Rectal smooth muscle tissue (tissue), 1 donor: ENCODE measurements at regions not wholly inside any gene's neighbourhood (a gene's known extent, or its start where the extent isn't known, plus 50 kb on each side); places are given as distances from the start of the nearest gene placed in this dataset.
"Not testable (repeated sequence)": the region's sequence is repeated elsewhere in the genome, so short reads cannot be mapped to it uniquely, and the experiment has no call there.

Experiments used
- H3K27ac ChIP-seq: one replicate; pipeline ENCODE4 v1.7.0; 2013; ENCODE audit warnings: low read depth, low read length, inconsistent platforms
- H3K27me3 ChIP-seq: one replicate; pipeline ENCODE4 v1.7.0; 2013; ENCODE audit warnings: low read length; ENCODE audit not compliant: control insufficient read depth, insufficient read depth
- H3K36me3 ChIP-seq: one replicate; pipeline ENCODE4 v1.7.0; 2013; ENCODE audit warnings: low read length; ENCODE audit not compliant: control insufficient read depth, insufficient read depth
- H3K4me1 ChIP-seq: one replicate; pipeline ENCODE4 v1.7.0; 2013; ENCODE audit warnings: low read length; ENCODE audit not compliant: control insufficient read depth, insufficient read depth
- H3K4me3 ChIP-seq: one replicate; pipeline ENCODE4 v1.7.0; 2013; ENCODE audit warnings: low read length
- H3K9ac ChIP-seq: one replicate; pipeline ENCODE4 v1.7.0; 2013; ENCODE audit warnings: low read length

DNA sequence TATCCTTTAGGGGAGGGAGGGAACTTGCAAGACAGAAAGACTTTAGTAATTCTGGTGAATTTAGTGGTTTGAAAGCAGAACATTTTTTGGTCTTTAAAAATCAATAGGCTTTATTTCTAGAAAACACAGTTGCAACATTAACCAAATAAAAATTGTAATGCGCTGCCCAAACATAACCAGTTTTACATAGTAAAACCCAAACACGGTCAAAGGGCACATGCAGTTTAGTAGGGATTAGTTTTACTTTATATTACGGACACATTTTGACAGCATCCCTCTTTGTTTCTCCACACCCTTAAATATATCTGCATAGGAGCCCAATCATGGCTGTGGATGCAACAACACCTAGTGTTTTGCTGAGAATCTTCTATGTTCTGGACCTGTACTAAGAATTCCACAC is 156.7 kb downstream of the NR2F2 start:
- H3K27ac ChIP-seq, result no peak overlapping the region
- no peak overlapping the region for H3K9ac ChIP-seq
- H3K4me3 ChIP-seq, result no peak overlapping the region
- H3K4me1 ChIP-seq, result no peaks in the 10 kb centered on the region
- H3K27me3 ChIP-seq, result no peaks in the 10 kb centered on the region
- no peaks in the 10 kb centered on the region for H3K36me3 ChIP-seq

DNA sequence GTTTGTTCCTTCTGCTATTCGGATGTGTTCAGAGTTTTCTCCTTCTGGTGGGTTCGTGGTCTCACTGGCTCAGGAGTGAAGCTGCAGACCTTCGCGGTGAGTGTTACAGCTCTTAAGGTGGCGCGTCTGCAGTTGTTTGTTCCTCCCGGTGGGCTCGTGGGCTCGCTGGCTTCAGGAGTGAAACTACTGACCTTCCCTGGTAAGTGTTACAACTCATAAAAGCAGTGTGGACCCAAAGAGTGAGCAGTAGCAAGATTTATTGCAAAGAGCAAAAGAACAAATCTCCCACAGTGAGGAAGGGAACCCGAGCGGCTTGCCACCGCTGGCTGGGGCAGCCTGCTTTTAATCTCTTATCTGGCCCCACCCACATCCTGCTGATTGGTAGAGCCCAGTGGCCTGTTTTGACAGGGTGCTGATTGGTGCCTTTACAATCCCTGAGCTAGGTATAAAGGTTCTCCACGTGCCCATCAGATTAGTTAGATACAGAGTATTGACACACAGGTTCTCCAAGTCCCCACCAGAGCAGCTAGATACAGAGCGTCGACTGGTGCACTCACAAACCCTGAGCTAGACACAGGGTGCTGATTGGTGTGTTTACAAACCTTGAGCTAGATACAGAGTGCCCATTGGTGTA is 160.7 kb downstream of the NR2F2 start:
- not testable (repeated sequence) for H3K27ac ChIP-seq, H3K36me3 ChIP-seq, H3K4me3 ChIP-seq, H3K9ac ChIP-seq, H3K4me1 ChIP-seq, H3K27me3 ChIP-seq

- H3K9ac ChIP-seq, H3K4me1 ChIP-seq, H3K27ac ChIP-seq, H3K4me3 ChIP-seq, H3K36me3 ChIP-seq, H3K27me3 ChIP-seq: not testable (repeated sequence)
Measured at GRCh38 chr15:96491700-96492644, 161.5 kb downstream of the NR2F2 start.

DNA sequence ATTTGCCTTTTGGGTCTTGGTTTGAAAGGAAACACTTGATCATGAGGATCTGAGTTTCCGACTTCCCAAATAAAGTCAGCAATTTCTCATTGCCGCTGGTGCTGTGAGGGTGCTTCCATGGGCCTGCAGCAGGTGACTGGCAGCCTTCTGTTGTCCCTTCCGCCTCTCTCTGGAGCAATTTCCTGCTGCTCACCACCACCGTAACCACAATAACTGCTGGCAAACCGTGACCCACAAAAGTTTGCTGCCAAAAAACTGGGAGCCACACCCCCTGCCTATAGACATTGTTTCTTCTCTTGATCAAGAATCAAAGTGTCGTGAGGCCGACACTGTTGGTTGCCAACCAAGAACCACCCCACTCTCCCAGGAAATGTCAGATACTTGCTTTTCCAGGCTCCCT is 164.0 kb downstream of the NR2F2 start:
- no peaks in the 10 kb centered on the region for H3K36me3 ChIP-seq
- no peaks in the 10 kb centered on the region for H3K27me3 ChIP-seq
- no peak overlapping the region for H3K27ac ChIP-seq
- no peaks in the 10 kb centered on the region for H3K4me1 ChIP-seq
- H3K9ac ChIP-seq, result no peak overlapping the region
- H3K4me3 ChIP-seq, result no peak overlapping the region

DNA sequence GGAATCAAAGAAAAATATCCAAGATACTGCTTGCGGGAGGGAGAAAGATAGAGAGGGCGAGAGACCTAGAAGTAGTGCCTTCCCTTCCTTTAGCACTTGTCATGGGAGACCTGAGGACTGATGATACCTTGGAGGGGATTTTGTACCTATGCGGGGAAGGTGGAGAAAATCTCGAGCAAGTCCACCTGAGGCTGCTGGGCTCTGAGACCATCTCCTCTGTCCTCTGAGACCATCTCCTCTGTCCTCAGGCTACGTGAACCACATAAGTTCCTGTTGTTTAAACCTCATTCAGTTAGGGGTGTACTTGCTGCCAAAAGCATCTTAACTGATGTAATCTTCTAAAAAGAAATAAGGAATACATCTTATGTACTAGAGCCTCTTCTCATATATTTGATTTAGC is 164.9 kb downstream of the NR2F2 start:
- H3K36me3 ChIP-seq, result no peaks in the 10 kb centered on the region
- H3K4me3 ChIP-seq, result no peak overlapping the region
- no peaks in the 10 kb centered on the region for H3K27me3 ChIP-seq
- H3K4me1 ChIP-seq, result no peaks in the 10 kb centered on the region
- no peak overlapping the region for H3K9ac ChIP-seq
- no peak overlapping the region for H3K27ac ChIP-seq

- Histone ChIP-seq H3K4me1 (no peaks in the 10 kb centered on the region), H3K36me3 (no peaks in the 10 kb centered on the region), H3K27me3 (no peaks in the 10 kb centered on the region), H3K9ac (no peak overlapping the region), H3K27ac (no peak overlapping the region), H3K4me3 (no peak overlapping the region)
Measured at GRCh38 chr15:96497951-96498350, 167.5 kb downstream of the NR2F2 start.

DNA sequence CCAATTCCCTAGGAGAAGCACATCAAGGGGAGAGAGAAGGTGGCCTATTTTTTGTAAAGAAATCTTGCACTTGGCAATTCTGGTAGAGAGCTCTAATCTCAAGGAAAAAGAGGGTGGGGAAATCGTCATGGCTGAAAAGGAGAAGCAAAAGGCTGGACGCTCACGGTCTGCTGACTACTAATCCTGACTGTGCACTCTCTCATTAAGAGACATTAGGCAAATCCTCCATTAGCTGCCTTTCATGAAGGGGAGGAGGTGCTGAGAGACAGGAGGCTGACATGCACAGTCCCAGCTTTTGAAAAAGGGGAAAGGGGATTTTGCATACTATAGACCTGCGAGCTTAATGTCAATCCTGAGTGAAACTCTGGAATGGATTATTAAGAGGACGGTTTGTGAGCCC is 170.0 kb downstream of the NR2F2 start:
- Histone ChIP-seq H3K9ac (no peak overlapping the region), H3K4me1 (no peaks in the 10 kb centered on the region), H3K4me3 (no peak overlapping the region), H3K27me3 (no peaks in the 10 kb centered on the region), H3K36me3 (no peaks in the 10 kb centered on the region), H3K27ac (no peak overlapping the region)

GRCh38 chr15:96501362-96501761 is 170.9 kb downstream of the NR2F2 start:
- no peak overlapping the region for H3K4me3 ChIP-seq
- no peak overlapping the region for H3K9ac ChIP-seq
- no peak overlapping the region for H3K27ac ChIP-seq
- no peaks in the 10 kb centered on the region for H3K4me1 ChIP-seq
- H3K27me3 ChIP-seq, result no peaks in the 10 kb centered on the region
- H3K36me3 ChIP-seq, result no peaks in the 10 kb centered on the region

GRCh38 chr15:96502196-96502595 is 171.7 kb downstream of the NR2F2 start:
- H3K9ac ChIP-seq, result no peak overlapping the region
- no peaks in the 10 kb centered on the region for H3K36me3 ChIP-seq
- no peaks in the 10 kb centered on the region for H3K4me1 ChIP-seq
- no peak overlapping the region for H3K4me3 ChIP-seq
- H3K27ac ChIP-seq, result no peak overlapping the region
- H3K27me3 ChIP-seq, result no peaks in the 10 kb centered on the region

DNA sequence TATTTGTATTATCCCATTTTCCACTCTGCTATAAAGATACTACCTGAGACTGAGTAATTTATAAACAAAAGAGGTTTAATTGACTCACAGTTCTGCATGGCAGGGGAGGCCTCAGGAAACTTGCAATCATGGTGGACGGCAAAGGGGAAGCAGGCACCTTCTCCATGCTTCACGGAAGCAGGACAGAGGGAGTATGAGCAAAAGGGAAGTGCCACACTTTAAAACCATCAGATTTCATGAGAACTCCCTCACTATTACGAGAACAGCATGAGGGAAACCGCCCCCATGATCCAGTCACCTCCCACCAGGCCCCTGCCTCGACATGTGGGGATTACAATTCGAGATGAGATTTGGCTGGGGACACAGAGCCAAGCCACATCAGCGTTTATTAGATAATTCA is 172.8 kb downstream of the NR2F2 start:
- H3K36me3 ChIP-seq, result no peaks in the 10 kb centered on the region
- H3K27me3 ChIP-seq, result no peaks in the 10 kb centered on the region

GRCh38 chr15:96504371-96504770 is 173.9 kb downstream of the NR2F2 start:
- Histone ChIP-seq H3K9ac (no peak overlapping the region), H3K36me3 (no peaks in the 10 kb centered on the region), H3K4me3 (no peak overlapping the region), H3K4me1 (no peaks in the 10 kb centered on the region), H3K27ac (no peak overlapping the region), H3K27me3 (no peaks in the 10 kb centered on the region)

More for the DNA sequence above, 172.8 kb downstream of the NR2F2 start:
- Histone ChIP-seq H3K4me1 (no peaks in the 10 kb centered on the region), H3K27ac (no peak overlapping the region), H3K4me3 (no peak overlapping the region), H3K9ac (no peak overlapping the region)

DNA sequence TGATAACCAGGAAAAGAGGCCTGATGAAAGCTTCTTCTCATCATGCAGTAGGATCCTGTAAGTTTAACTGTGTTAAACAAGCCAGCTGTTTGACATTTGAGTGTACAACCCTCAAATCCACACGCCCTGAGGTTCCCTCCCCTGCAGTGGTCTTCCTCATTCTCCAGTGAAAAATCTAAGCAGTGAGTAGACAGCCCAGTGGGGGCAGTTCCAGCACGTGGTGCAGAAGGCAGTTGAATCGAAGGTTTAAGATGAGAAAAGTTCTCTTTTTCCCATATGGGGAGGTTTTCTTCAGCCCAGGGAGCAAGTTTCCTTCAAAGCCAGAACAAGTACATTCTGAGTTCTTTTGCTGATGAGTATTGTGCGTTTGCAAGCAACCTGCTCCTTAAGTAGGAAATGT is 174.5 kb downstream of the NR2F2 start:
- Histone ChIP-seq H3K4me3 (no peak overlapping the region), H3K27me3 (no peaks in the 10 kb centered on the region)

More for the DNA sequence above, 174.5 kb downstream of the NR2F2 start:
- Histone ChIP-seq H3K4me1 (no peaks in the 10 kb centered on the region), H3K36me3 (no peaks in the 10 kb centered on the region), H3K9ac (no peak overlapping the region), H3K27ac (no peak overlapping the region)
